Nephron progenitor cell (in vitro differentiated cells): ENCODE measurements at regions not wholly inside any gene's neighbourhood (a gene's known extent, or its start where the extent isn't known, plus 50 kb on each side); places are given as distances from the start of the nearest gene placed in this dataset.

ENCODE experiments used
- DNase-seq: peaks from one replicate; pipeline ENCODE4 v3.0.0; 2021
- H3K27ac Mint-ChIP-seq: 2 replicates; pipeline ENCODE4 v1.8.0; 2021; ENCODE audit warnings: mild to moderate bottlenecking, moderate library complexity, mixed read lengths
- H3K27me3 Mint-ChIP-seq: 2 replicates; pipeline ENCODE4 v1.8.0; 2021; ENCODE audit warnings: mild to moderate bottlenecking, low read depth, mixed read lengths; ENCODE audit not compliant: poor library complexity
- H3K36me3 Mint-ChIP-seq: 2 replicates; pipeline ENCODE4 v1.8.0; 2021; ENCODE audit warnings: low read depth, mixed read lengths
- H3K4me1 Mint-ChIP-seq: 2 replicates; pipeline ENCODE4 v1.8.0; 2021; ENCODE audit warnings: mixed read lengths
- H3K4me3 Mint-ChIP-seq: 2 replicates; pipeline ENCODE4 v1.8.0; 2021; ENCODE audit warnings: mild to moderate bottlenecking, moderate library complexity, mixed read lengths
- H3K9me3 Mint-ChIP-seq: 2 replicates; pipeline ENCODE4 v1.8.0; 2021; ENCODE audit warnings: mild to moderate bottlenecking, moderate library complexity, mixed read lengths
- TF ChIP-seq, protein P1 (sequence below): fragments of 200-600 bp; sonication (generic); IDR thresholded peaks from 2 replicates; pipeline ENCODE4 v1.5.0; 2021; ENCODE audit warnings: antibody characterized with exemption

DNA sequence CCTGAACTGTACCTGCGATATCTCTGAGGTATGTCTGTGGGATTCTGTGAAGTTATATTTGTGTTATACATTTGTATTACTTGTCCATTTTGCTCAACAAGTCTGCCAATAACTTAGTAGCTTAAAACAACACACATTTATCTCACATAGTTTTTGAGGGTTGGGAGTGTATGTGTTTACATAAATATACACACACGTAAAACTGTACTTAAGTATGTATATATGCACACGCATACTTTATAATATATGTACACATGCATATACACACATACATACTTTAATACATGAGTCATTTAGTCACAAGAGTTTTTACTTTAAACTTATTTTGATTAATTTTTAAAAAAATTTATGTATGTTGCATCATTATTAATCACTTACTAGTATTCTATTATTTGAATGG lies 205.9 kb upstream of the EDIL3 start:
- DNase-seq = no peak
- no peak overlapping the region for H3K27ac Mint-ChIP-seq
- no peaks in the 10 kb centered on the region for H3K9me3 Mint-ChIP-seq
- no peak overlapping the region for H3K4me3 Mint-ChIP-seq
- H3K27me3 Mint-ChIP-seq = no peaks in the 10 kb centered on the region
- no peaks in the 10 kb centered on the region for H3K4me1 Mint-ChIP-seq
- no peaks in the 10 kb centered on the region for H3K36me3 Mint-ChIP-seq
- TF ChIP-seq, protein P1, sequence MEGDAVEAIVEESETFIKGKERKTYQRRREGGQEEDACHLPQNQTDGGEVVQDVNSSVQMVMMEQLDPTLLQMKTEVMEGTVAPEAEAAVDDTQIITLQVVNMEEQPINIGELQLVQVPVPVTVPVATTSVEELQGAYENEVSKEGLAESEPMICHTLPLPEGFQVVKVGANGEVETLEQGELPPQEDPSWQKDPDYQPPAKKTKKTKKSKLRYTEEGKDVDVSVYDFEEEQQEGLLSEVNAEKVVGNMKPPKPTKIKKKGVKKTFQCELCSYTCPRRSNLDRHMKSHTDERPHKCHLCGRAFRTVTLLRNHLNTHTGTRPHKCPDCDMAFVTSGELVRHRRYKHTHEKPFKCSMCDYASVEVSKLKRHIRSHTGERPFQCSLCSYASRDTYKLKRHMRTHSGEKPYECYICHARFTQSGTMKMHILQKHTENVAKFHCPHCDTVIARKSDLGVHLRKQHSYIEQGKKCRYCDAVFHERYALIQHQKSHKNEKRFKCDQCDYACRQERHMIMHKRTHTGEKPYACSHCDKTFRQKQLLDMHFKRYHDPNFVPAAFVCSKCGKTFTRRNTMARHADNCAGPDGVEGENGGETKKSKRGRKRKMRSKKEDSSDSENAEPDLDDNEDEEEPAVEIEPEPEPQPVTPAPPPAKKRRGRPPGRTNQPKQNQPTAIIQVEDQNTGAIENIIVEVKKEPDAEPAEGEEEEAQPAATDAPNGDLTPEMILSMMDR = no peak

DNA sequence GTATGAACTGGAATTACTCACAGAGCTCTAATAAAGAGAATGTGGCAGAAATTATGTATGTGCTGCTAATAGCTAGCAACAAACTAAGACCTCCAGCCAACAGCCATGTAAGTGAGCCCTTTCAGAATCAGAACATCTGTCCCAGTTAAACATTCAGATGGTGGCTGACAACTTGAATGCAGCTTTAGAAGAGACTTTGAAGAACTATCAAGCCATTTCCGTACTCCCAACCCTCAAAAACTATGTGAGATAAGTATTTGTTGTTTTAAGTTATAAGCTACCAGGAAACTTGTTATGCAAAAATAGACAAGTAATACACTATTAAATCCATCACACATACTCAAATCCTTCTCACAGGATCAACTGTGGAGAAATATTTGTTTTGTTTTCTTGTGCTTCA lies 205.2 kb upstream of the EDIL3 start:
- Mint-ChIP-seq H3K4me3 (no peak overlapping the region), H3K27ac (no peak overlapping the region), H3K36me3 (no peaks in the 10 kb centered on the region), H3K4me1 (no peaks in the 10 kb centered on the region), H3K27me3 (no peaks in the 10 kb centered on the region), H3K9me3 (no peaks in the 10 kb centered on the region)
- DNase-seq = no peak
- TF ChIP-seq, protein P1 = no peak

DNA sequence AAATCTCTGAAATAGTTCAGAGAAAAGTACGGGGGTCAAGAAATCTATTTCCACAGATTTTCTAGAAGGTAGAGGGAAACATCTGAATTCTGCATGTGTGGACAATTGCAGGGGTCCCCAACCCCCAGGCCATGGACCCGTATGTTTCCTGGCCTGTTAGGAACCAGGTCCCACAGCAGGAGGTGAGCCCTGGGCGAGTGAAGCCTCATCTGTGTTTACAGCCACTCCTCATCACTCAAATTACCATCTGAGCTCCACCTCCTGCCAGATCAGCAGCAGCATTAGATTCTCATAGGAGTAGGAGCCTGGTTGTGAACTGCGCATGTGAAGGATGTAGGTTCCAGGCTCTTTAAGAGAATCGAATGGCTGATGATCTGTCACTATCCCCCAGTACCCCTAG lies 200.5 kb upstream of the EDIL3 start:
- Mint-ChIP-seq H3K4me1 (no peaks in the 10 kb centered on the region), H3K36me3 (no peaks in the 10 kb centered on the region), H3K27ac (no peak overlapping the region), H3K27me3 (no peaks in the 10 kb centered on the region), H3K4me3 (no peak overlapping the region), H3K9me3 (no peaks in the 10 kb centered on the region)
- TF ChIP-seq, protein P1 = no peak
- no peak for DNase-seq

DNA sequence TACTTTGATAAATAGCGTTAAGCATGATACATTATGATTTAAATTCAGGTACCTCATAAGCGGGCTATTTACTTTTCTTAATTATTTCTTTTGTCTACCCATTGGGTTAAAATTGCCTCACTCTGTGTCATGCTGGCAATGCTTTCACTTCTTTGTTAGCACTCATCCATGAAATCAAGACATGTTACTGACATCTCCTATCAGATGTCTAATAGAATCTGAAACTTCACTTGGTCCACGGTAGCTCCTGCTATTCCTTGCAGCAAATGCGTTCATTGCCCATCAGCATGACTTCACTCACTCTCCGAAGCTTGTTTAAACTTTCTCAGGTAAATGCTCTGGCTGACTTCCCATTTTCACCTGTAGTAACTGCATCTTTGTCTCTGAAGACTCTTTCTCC lies 193.5 kb upstream of the EDIL3 start:
- Mint-ChIP-seq H3K27me3 (no peaks in the 10 kb centered on the region), H3K9me3 (no peaks in the 10 kb centered on the region), H3K4me3 (no peak overlapping the region), H3K4me1 (no peaks in the 10 kb centered on the region), H3K36me3 (no peaks in the 10 kb centered on the region), H3K27ac (no peak overlapping the region)
- DNase-seq = no peak
- TF ChIP-seq, protein P1 = no peak

DNA sequence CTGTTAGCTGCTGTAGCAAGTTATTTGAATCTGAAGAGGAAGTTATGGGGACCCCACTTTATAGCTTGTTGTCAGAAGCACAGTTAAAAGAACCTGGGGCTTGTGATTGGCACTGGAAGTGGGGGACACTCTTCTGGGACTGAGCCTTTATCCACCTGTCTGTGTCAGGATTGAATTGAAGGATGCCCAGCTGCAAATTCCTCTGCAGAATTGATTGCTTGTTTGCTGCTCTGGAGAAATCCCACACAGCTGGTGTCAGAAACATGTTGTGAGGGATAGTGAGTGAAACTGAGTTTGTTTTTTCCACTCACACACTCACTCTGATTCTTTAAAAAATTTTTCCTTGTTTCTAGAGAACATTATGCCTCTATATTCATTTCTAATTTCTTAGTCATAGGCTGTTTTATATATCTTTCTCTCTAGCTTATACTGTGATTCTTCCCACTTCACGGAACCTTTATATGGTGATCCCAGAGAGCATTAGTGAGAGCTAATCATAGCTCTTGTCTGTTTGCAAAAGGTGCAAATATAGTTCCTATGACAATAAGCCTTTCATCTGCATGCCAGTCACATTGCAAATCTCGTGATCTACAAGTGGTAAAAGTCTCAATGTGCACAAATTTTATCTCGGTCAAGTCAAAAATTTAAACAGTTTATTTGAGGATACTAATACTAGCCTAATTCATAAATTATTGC lies 188.5 kb upstream of the EDIL3 start:
- Mint-ChIP-seq H3K36me3 (no peaks in the 10 kb centered on the region), H3K4me1 (no peaks in the 10 kb centered on the region), H3K27ac (no peak overlapping the region), H3K27me3 (no peaks in the 10 kb centered on the region), H3K4me3 (no peak overlapping the region), H3K9me3 (no peaks in the 10 kb centered on the region)
- DNase-seq = no peak
- TF ChIP-seq, protein P1 = no peak

DNA sequence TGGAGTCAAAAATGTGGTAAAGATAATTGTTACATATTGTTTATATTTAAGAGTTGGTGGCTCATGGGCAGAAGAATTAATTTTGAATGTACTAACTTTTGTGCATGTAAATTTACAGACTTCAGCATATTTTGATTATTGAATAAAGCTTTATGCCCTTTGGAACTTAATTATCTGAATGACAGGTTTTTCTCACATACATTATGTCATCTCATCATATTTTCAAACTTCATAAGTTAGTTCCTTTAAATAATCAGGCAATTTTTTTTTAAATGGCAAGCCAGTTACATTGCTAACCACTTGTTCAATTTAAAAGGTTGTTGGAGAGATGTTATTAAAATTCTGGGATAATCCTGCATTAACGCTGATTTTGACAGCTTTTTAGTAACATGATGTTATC lies 184.6 kb upstream of the EDIL3 start:
- H3K27ac Mint-ChIP-seq = no peak overlapping the region
- DNase-seq = no peak
- H3K36me3 Mint-ChIP-seq = no peaks in the 10 kb centered on the region
- H3K9me3 Mint-ChIP-seq = no peaks in the 10 kb centered on the region
- no peak overlapping the region for H3K4me3 Mint-ChIP-seq
- TF ChIP-seq, protein P1 = no peak
- H3K4me1 Mint-ChIP-seq = no peaks in the 10 kb centered on the region
- H3K27me3 Mint-ChIP-seq = no peaks in the 10 kb centered on the region
